Memory B cell (primary cell): ENCODE measurements at regions not wholly inside any gene's neighbourhood (a gene's known extent, or its start where the extent isn't known, plus 50 kb on each side); places are given as distances from the start of the nearest gene placed in this dataset.
A peak's percentile ranks its signal among the peaks of the same experiment; 100 is the strongest.

ENCODE experiments used
- ATAC-seq: fragments of 150-1000 bp; cut with Tn5 transposase; 2 replicates; pipeline ENCODE4 v1.10.0; 2021; ENCODE audit warnings: low read depth, mild to moderate bottlenecking, moderate library complexity
- DNase-seq, 2 donors: peaks; one replicate each; pipeline ENCODE4 v3.0.0; 2022; ENCODE audit warnings: low spot score in 2 of 2
- H3K27ac Mint-ChIP-seq: one replicate; pipeline ENCODE4 v1.8.0; 2022; ENCODE audit warnings: mild to moderate bottlenecking, moderate library complexity, mixed read lengths
- H3K27me3 Mint-ChIP-seq: one replicate; pipeline ENCODE4 v1.8.0; 2022; ENCODE audit warnings: mixed read lengths
- H3K36me3 Mint-ChIP-seq: one replicate; pipeline ENCODE4 v1.8.0; 2022; ENCODE audit warnings: mild to moderate bottlenecking, mixed read lengths
- H3K4me1 Mint-ChIP-seq: one replicate; pipeline ENCODE4 v1.8.0; 2022; ENCODE audit warnings: mixed read lengths
- H3K4me3 Mint-ChIP-seq: one replicate; pipeline ENCODE4 v1.8.0; 2022; ENCODE audit warnings: mild to moderate bottlenecking, moderate library complexity, mixed read lengths
- H3K9me3 Mint-ChIP-seq: one replicate; pipeline ENCODE4 v1.8.0; 2022; ENCODE audit warnings: mixed read lengths

- H3K9me3 Mint-ChIP-seq = no peaks in the 10 kb centered on the region
Measured at GRCh38 chr6:72505446-72505845, 116.4 kb upstream of the KCNQ5 start.

GRCh38 chr6:72519871-72520270, 102.0 kb upstream of the KCNQ5 start:
- H3K9me3 Mint-ChIP-seq = no peaks in the 10 kb centered on the region
- H3K4me1 Mint-ChIP-seq = peaks cover 2% of the 10 kb centered on the region
- ATAC-seq (no peak), DNase-seq (no peak)
- peaks cover 8% of the 10 kb centered on the region for H3K27me3 Mint-ChIP-seq
- H3K4me3 Mint-ChIP-seq = no peak overlapping the region
- H3K27ac Mint-ChIP-seq = no peak overlapping the region
- H3K36me3 Mint-ChIP-seq = no peaks in the 10 kb centered on the region

More at GRCh38 chr6:72505446-72505845, 116.4 kb upstream of the KCNQ5 start:
- H3K36me3 Mint-ChIP-seq = no peaks in the 10 kb centered on the region
- H3K27ac Mint-ChIP-seq = no peak overlapping the region
- DNase-seq (no peak), ATAC-seq (no peak)
- H3K4me1 Mint-ChIP-seq = no peaks in the 10 kb centered on the region
- no peak overlapping the region for H3K4me3 Mint-ChIP-seq
- H3K27me3 Mint-ChIP-seq = peaks cover 8% of the 10 kb centered on the region

GRCh38 chr6:72521684-72522083, 100.2 kb upstream of the KCNQ5 start:
- ATAC-seq (no peak), DNase-seq (no peak)
- H3K4me3 Mint-ChIP-seq = no peak overlapping the region
- no peaks in the 10 kb centered on the region for H3K36me3 Mint-ChIP-seq
- H3K27me3 Mint-ChIP-seq = peaks cover 10% of the 10 kb centered on the region
- peaks cover 2% of the 10 kb centered on the region for H3K4me1 Mint-ChIP-seq
- no peaks in the 10 kb centered on the region for H3K9me3 Mint-ChIP-seq
- H3K27ac Mint-ChIP-seq = no peak overlapping the region

- Mint-ChIP-seq H3K36me3 (no peaks in the 10 kb centered on the region), H3K9me3 (no peaks in the 10 kb centered on the region), H3K4me3 (no peak overlapping the region), H3K27me3 (peaks cover 12% of the 10 kb centered on the region), H3K4me1 (peaks cover 2% of the 10 kb centered on the region), H3K27ac (no peak overlapping the region)
- DNase-seq (peak in 1 of 2 donors; percentile 14), ATAC-seq (peak; percentile 59)
Measured at GRCh38 chr6:72522735-72523141, 99.1 kb upstream of the KCNQ5 start.

GRCh38 chr6:72524011-72524645, 97.7 kb upstream of the KCNQ5 start:
- ATAC-seq = peak; percentile 21
- H3K4me3 Mint-ChIP-seq = no peak overlapping the region
- no peaks in the 10 kb centered on the region for H3K9me3 Mint-ChIP-seq
- peaks cover 8% of the 10 kb centered on the region for H3K27me3 Mint-ChIP-seq
- peaks cover 2% of the 10 kb centered on the region for H3K4me1 Mint-ChIP-seq
- H3K27ac Mint-ChIP-seq = no peak overlapping the region
- no peaks in the 10 kb centered on the region for H3K36me3 Mint-ChIP-seq
- DNase-seq = no peak

GRCh38 chr6:72525821-72526510, 95.9 kb upstream of the KCNQ5 start:
- ATAC-seq (no peak), DNase-seq (no peak)
- Mint-ChIP-seq H3K4me1 (peaks cover 2% of the 10 kb centered on the region), H3K36me3 (no peaks in the 10 kb centered on the region), H3K9me3 (no peaks in the 10 kb centered on the region), H3K27me3 (peaks cover 8% of the 10 kb centered on the region), H3K4me3 (no peak overlapping the region), H3K27ac (no peak overlapping the region)

- no peak overlapping the region for H3K4me3 Mint-ChIP-seq
Measured at GRCh38 chr6:72530152-72530551, 91.7 kb upstream of the KCNQ5 start.

GRCh38 chr6:72530750-72531149, 91.1 kb upstream of the KCNQ5 start:
- H3K27ac Mint-ChIP-seq = no peak overlapping the region
- no peaks in the 10 kb centered on the region for H3K9me3 Mint-ChIP-seq
- H3K4me1 Mint-ChIP-seq = no peaks in the 10 kb centered on the region
- ATAC-seq (no peak), DNase-seq (no peak)
- H3K27me3 Mint-ChIP-seq = peaks cover 11% of the 10 kb centered on the region
- H3K36me3 Mint-ChIP-seq = no peaks in the 10 kb centered on the region
- no peak overlapping the region for H3K4me3 Mint-ChIP-seq

More at GRCh38 chr6:72530152-72530551, 91.7 kb upstream of the KCNQ5 start:
- no peaks in the 10 kb centered on the region for H3K9me3 Mint-ChIP-seq
- H3K27ac Mint-ChIP-seq = no peak overlapping the region
- peaks cover 10% of the 10 kb centered on the region for H3K27me3 Mint-ChIP-seq
- no peaks in the 10 kb centered on the region for H3K4me1 Mint-ChIP-seq
- ATAC-seq (no peak), DNase-seq (no peak)
- H3K36me3 Mint-ChIP-seq = no peaks in the 10 kb centered on the region

GRCh38 chr6:72533606-72534005, 88.3 kb upstream of the KCNQ5 start:
- Mint-ChIP-seq H3K4me1 (no peaks in the 10 kb centered on the region), H3K4me3 (no peak overlapping the region), H3K9me3 (no peaks in the 10 kb centered on the region), H3K27ac (no peak overlapping the region), H3K36me3 (no peaks in the 10 kb centered on the region), H3K27me3 (peaks cover 4% of the 10 kb centered on the region)
- no peak for DNase-seq
- no peak for ATAC-seq

GRCh38 chr6:72534236-72534635, 87.6 kb upstream of the KCNQ5 start:
- H3K36me3 Mint-ChIP-seq = no peaks in the 10 kb centered on the region
- H3K4me3 Mint-ChIP-seq = no peak overlapping the region
- H3K9me3 Mint-ChIP-seq = peaks cover under 1% of the 10 kb centered on the region
- H3K27ac Mint-ChIP-seq = no peak overlapping the region
- ATAC-seq (no peak), DNase-seq (no peak)
- peaks cover 4% of the 10 kb centered on the region for H3K27me3 Mint-ChIP-seq
- no peaks in the 10 kb centered on the region for H3K4me1 Mint-ChIP-seq

GRCh38 chr6:72535124-72535523, 86.7 kb upstream of the KCNQ5 start:
- ATAC-seq (no peak), DNase-seq (no peak)
- Mint-ChIP-seq H3K9me3 (peaks cover 3% of the 10 kb centered on the region), H3K36me3 (no peaks in the 10 kb centered on the region), H3K27ac (no peak overlapping the region), H3K4me1 (no peaks in the 10 kb centered on the region), H3K4me3 (no peak overlapping the region), H3K27me3 (peaks cover 6% of the 10 kb centered on the region)

GRCh38 chr6:72547020-72547419, 74.8 kb upstream of the KCNQ5 start:
- no peak for DNase-seq
- no peaks in the 10 kb centered on the region for H3K4me1 Mint-ChIP-seq
- H3K9me3 Mint-ChIP-seq = peaks cover 1% of the 10 kb centered on the region
- no peak overlapping the region for H3K27ac Mint-ChIP-seq
- H3K36me3 Mint-ChIP-seq = no peaks in the 10 kb centered on the region
- peaks cover 13% of the 10 kb centered on the region for H3K27me3 Mint-ChIP-seq
- H3K4me3 Mint-ChIP-seq = no peak overlapping the region
- no peak for ATAC-seq

GRCh38 chr6:72551470-72551869, 70.4 kb upstream of the KCNQ5 start:
- no peak for DNase-seq
- H3K36me3 Mint-ChIP-seq = no peaks in the 10 kb centered on the region
- peaks cover 4% of the 10 kb centered on the region for H3K27me3 Mint-ChIP-seq
- ATAC-seq = no peak
- H3K4me1 Mint-ChIP-seq = no peaks in the 10 kb centered on the region
- no peaks in the 10 kb centered on the region for H3K9me3 Mint-ChIP-seq
- no peak overlapping the region for H3K27ac Mint-ChIP-seq
- no peak overlapping the region for H3K4me3 Mint-ChIP-seq

- peaks cover 4% of the 10 kb centered on the region for H3K27me3 Mint-ChIP-seq
Measured at GRCh38 chr6:72552938-72553337, 68.9 kb upstream of the KCNQ5 start.

More at GRCh38 chr6:72552938-72553337, 68.9 kb upstream of the KCNQ5 start:
- ATAC-seq = no peak
- Mint-ChIP-seq H3K27ac (no peak overlapping the region), H3K4me3 (no peak overlapping the region), H3K4me1 (no peaks in the 10 kb centered on the region), H3K36me3 (no peaks in the 10 kb centered on the region), H3K9me3 (no peaks in the 10 kb centered on the region)
- no peak for DNase-seq
